GM18505 (cell line): ENCODE measurements at regions not wholly inside any gene's neighbourhood (a gene's known extent, or its start where the extent isn't known, plus 50 kb on each side); places are given as distances from the start of the nearest gene placed in this dataset.

Experiments
- ATAC-seq: cut with Tn5 transposase; IDR thresholded peaks from one replicate; pipeline ENCODE4 v1.9.1; 2021; ENCODE audit not compliant: unreplicated experiment
- POLR2A ChIP-seq: IDR thresholded peaks from 4 replicates; pipeline ENCODE4 v1.6.1; 2011; ENCODE audit warnings: borderline replicate concordance; ENCODE audit not compliant: insufficient read depth, insufficient read length; ENCODE audit errors: extremely low read depth

- no peak for ATAC-seq
Observed at GRCh38 chr15:81766829-81767475, 278.9 kb downstream of the MEX3B start.

DNA sequence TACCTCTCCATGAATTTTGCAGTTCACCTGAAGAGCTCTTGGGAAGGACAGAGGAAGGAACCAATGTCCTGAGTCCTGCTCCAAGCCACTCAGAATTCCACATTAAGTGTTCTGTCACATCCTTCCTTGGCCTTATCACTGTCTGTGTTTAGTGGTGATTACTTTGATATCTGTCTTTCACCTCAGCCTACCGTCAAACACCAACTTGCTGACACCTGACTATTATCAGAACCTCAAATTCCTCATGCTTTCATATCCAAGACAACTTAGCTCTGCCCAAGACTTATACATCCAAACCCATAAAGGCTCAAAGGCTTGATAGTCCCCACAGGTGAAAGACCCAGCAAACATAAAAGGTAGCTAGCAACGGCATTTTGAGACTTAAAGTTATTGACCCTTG is 280.0 kb downstream of the MEX3B start:
- no peak for TF ChIP-seq POLR2A
- ATAC-seq, result no peak

More at GRCh38 chr15:81766829-81767475, 278.9 kb downstream of the MEX3B start:
- no peak for TF ChIP-seq POLR2A

- no peak for TF ChIP-seq POLR2A
- no peak for ATAC-seq
Observed at GRCh38 chr15:81763304-81763703, 282.5 kb downstream of the MEX3B start.

DNA sequence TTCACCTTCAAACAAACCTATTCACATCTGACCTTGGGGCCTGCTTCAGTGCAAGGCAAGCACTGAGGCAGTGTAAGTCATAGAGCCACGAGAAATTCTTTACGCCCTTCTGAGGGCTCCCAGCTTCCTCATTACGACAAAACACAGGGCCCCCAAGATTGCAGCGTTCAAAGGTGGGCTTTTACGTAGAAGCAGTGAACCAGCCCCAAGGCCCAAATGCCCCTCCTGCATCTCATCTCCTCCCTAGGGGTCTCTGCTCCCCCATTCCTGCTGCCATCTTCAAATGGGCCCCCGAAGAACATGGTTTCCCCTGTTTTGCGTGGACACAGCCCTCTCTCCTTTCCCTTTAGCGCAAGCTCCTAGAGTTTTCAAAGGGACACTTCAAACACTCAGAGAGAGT is 285.1 kb downstream of the MEX3B start:
- ATAC-seq, result no peak
- TF ChIP-seq POLR2A, result no peak

- ATAC-seq, result no peak
- TF ChIP-seq POLR2A, result no peak
Observed at GRCh38 chr15:81758818-81759284, 287.0 kb downstream of the MEX3B start.

- TF ChIP-seq POLR2A, result no peak
- ATAC-seq, result no peak
Observed at GRCh38 chr15:81755626-81756025, 290.2 kb downstream of the MEX3B start.

DNA sequence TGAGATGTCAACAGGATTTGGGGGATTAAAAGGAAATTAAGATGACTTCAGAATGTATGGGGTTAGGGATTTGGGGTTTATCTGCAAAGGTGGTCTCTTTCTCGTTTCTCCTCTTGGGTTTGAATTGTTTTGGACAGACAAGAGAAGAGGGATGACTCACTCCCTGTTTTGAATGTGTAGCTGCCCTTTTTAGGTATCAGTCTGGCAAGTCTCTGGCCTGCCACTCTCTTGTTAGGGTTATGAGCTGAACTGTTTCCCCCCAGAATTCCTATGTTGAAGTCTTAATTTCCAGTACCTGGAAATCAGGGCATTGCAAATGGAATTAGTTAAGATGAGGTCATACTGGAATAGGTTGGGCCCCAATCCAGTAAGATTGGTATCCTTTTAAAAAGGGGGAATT is 291.7 kb downstream of the MEX3B start:
- ATAC-seq, result no peak
- no peak for TF ChIP-seq POLR2A

- TF ChIP-seq POLR2A, result no peak
- ATAC-seq, result no peak
Observed at GRCh38 chr15:81752974-81753373, 292.8 kb downstream of the MEX3B start.

DNA sequence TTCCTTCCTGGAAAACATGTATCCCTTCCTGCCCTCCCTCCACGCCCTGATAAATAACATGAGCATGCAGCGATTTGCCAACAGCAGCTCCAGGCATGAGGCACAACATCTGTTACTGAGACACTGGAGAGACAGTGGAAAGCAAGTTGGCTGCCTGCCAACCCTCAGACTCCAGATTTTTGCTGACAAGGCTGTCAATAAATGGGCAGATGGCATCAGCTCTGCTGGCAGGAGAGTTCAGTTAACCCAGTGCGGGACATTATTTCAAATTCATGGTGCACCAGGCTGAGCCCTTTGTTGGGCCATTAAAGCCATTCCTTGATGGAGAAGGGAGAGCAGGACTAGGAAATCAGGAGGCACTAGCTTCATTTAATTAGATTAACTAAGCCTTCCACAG is 293.3 kb downstream of the MEX3B start:
- ATAC-seq, result no peak
- no peak for TF ChIP-seq POLR2A

DNA sequence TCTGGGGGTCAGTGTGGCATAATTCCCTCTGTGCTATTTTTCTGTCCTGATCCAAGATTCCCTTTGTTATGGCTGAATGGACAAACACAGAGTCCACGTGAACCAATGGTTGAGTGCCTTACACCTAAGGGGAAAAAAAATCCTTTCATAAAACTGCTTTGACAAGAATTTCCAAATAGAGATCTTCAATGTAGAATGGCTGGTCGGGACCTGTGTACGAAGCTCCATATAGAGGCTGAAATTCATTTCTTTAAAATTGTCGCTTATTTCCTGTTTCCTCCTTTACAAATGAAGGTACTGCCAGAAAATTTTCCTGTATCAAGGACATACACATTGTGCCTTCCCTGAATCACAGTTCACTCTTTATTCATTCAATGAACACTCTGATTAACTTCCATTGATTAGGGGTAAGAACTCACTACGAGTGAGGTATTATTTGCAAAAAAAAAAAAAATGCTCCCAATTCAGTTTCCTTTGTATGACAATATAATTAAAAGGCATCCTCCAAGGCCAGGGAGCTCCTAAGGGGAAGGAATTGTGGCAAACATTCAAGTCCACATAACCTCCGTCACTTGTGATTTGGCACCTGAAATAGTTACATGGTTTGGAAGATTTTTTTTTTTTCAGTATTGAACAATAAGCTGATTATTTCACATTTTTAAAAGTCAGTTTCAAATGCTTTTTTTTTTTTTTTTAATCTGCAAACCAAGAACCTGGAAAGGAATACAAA is 293.8 kb downstream of the MEX3B start:
- TF ChIP-seq POLR2A, result no peak
- ATAC-seq, result no peak

DNA sequence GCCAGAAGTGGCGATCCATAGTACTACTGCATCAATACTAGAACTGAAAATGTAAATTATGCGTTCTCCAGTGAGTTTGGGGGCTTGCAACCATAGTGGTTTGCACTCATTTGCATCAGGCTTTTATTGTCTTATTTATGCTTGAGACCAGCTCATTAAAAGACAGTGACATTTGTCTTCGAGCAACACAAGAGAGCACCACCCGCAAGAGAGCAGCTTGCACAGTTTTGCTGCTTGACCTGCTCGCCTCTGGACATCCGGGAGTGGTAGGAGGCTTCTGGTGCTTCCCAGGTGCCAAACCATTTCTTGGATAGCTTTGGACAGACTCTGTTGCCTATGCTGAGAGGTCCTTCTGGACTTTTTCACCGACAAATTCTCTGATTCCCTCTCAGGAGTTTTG is 294.6 kb downstream of the MEX3B start:
- TF ChIP-seq POLR2A, result no peak
- ATAC-seq, result no peak

DNA sequence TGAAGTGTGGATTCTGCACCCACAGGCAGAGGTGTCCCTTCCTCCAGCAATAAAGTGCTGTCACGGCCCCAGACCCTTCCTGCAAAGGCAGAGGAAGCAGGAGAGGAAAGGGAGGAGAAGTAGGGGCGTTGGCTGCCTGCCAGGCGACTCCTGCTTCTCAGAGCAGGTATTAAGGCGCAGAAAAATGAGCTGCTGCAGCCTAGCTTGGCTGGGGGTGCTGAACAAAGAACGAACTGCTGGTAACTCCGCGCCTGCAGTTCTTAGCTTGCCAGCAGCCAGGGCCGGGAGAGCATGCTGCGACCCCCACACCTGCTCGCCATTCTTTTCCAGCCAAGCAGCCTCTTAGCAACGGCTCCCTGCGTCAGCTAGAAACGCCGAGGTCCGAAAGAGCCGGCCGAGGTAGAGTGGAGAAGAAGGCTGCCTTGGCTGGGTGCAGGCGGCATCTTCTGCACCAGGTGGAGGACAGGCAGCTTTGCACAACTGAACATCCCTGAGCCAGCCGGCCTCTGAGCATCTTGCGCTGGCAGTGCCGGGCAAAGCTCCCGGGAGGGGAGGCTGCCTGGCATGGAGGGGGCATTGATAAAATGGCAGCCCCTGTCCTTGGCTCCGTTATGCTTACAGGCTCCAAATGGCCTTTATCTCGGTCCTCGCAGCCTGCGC is 296.0 kb downstream of the MEX3B start:
- no peak for ATAC-seq
- no peak for TF ChIP-seq POLR2A

DNA sequence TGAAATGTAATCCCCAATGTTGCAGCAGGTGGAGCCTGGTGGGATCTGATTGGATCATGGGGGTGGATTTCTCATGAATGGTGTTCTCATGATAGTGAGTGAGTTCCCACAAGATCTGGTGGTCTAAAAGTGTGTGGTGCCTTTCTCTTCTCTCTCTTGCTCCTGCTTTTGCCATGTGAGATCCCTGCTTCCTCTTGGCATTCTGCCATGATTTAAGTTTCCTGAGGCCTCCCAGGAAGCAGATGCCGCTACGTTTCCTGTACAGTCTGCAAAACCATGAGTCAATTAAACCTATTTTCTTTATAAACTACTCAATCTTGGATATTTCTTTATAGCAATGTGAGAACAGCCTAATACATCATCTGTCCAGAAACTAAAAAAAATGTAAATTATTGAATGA is 298.3 kb downstream of the MEX3B start:
- no peak for ATAC-seq
- TF ChIP-seq POLR2A, result no peak

- TF ChIP-seq POLR2A, result no peak
- ATAC-seq, result no peak
Observed at GRCh38 chr15:81747026-81747425, 298.8 kb downstream of the MEX3B start.
